Kasumi-1 (cell line): ENCODE measurements at regions not wholly inside any gene's neighbourhood (a gene's known extent, or its start where the extent isn't known, plus 50 kb on each side); places are given as distances from the start of the nearest gene placed in this dataset.
"Not testable (repeated sequence)": the region's sequence is repeated elsewhere in the genome, so short reads cannot be mapped to it uniquely, and the experiment has no call there.

ENCODE experiments used
- DNase-seq, 2 experiments: peaks; one replicate each; lab custom pipeline; 2025; lab: John Stamatoyannopoulos, UW

DNA sequence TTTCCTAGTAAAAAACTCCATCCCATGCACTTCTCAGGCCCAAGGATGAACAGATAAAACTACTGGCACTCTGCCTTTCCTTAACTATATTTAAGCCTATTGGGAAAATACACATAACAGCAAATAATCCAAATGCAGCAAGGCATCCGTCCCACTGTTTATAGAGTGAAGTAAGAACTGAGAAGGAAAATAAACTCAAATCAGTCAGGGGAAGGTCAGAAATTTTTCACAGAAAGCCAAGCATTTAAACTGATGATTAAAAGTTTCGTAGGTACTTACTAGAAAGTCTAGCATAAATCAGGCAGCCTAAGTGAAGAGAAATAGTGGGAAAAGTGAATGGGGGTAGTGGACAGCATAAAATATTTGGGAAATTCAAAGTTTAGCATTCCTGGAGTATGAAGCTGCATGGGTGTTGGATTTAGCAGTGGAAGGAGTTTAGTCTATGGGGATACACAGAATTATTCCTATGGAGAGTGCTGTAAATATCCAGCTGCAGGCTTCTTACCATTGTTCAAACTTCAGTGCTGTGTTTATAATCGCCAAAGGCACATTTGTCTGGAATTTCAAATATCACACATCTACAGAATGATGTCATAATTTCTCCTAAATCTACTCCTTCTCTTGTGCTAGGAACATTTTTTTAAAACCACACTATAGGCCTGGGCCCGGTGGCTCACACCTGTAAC lies 1131.0 kb upstream of the GOT2 start:
- no peak for DNase-seq

DNA sequence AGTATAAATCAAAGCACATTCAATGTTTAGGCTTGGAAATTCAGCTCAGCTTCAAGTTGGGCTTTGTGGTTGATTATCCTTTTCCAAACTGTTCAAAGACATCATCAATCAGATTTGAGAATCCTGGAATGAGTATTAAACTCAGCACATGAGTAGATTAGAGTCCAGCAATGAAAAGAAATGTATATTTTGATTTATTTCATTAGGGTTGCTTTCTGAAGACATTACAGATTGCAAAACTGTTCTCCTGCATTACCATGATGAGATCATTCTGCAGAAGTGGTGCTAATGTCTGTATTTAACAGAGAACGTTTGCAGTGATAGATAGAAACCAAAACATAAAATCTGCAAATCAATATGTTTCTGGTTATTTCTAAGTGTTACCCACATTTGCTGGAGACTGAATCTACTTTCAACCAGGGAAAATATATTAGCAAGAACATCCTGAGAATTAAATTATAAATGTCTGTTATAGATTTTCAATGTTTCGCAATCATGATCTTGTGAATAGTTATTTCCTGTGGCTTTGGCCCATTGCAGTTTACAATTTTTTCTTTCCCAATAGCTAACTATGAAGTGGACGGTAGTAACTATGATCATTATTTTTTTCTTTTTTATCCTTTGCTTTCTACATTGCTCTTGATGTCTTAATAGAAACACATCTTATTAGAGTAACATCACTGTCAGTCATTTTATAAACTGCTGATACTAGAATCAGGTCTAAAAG lies 1125.7 kb upstream of the GOT2 start:
- no peak for DNase-seq

DNA sequence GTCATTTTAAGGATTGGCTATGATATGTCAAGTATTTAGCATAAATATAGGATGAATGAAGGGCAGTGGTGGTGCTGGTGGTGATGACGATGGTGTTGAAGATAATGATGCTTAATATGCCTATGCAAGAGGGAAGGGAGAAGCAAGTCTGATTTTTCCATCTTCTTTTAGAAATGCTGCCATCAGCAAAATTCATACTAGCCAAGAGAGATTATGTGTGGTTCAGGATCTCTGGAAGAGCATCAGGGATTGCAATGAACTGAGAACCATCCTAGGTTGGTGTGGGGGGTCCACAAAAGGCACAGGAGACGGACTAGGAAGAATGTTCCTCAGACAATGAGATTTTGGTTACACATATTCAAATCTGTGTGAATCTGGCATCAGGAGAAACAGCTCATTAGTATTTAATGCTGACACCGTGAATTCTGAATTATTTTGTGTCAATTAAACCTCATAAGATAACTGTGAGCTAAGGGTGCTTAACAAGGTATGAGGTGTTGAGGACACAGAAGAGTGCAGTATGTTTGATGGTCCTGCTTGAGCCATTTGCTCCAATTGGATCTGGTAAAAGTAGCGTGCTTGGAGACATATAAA lies 1120.8 kb upstream of the GOT2 start:
- no peak for DNase-seq

DNA sequence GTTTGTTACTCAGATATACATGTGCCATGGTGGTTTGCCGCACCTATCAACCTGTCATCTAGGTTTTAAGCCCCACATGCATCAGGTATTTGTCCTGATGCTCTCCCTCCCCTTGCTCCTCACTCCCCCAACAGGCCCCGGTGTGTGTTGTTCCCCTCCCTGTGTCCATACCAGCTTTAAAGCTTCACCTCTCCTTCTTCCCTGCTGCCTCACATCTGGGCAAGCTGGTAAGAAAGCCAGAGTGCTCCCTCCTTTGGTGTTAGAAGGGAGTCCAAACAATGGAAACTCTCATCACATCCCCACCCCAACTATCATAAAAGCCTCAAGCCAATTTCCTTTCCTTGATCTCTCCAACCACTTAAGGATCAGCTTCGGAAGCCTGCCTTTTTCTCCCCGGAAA lies 1115.6 kb upstream of the GOT2 start:
- no peak for DNase-seq

DNA sequence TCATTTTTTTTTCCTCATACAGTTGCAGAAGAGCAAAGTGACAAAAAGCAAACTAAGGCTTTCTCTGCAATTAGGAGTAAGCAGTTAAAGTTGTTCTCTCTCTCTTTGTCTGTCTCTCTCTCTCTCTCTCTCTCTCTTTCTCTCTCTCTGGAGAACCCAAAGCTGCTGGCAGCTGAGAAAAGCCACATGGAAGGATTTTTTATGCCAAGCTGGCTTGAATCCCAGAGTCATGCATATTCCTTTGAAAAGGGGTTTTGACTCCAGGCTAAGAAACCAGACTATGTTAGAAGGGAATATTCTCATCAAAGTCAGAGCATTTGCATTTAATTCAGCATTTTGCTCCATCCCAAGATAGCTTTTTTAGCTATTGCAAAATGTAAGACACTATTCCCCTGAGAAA lies 1114.2 kb upstream of the GOT2 start:
- no peak for DNase-seq

DNA sequence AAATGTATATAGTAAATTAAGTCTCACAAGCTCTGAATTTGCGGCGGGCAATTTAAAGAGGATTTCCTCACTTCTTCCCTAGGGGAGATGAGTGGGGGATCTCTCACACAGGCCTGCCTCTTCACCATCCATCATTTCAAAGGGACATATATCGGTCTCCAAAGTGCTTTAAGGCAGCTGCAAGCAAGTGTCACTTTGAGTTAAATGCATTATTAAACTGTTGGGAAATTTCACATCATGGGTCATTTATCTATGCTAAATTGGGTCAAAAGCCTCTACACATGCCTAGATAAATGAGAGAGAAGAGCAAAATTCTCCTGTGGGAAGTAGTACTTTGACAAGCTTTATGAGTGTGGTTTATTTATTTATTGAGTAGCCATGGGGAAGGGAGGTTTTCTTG lies 1106.1 kb upstream of the GOT2 start:
- no peak for DNase-seq

DNA sequence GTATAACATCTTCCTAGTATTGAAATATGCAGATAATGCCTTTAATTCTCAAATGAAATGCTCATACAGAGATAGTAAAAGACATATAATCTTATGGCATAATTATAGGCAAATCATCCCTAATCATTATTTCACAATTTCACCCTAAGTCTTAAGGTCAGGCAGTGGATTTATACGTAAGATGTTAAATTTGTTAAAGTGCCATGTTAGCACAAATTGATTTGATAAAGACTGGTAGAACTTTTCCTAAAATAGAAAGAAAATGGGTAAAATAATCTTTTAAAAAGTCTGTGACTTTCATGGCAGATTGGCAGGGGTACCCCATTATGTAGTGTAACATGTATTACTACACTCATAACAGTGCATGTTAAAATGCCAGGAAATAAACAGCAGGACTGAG lies 1092.7 kb upstream of the GOT2 start:
- no peak for DNase-seq

DNA sequence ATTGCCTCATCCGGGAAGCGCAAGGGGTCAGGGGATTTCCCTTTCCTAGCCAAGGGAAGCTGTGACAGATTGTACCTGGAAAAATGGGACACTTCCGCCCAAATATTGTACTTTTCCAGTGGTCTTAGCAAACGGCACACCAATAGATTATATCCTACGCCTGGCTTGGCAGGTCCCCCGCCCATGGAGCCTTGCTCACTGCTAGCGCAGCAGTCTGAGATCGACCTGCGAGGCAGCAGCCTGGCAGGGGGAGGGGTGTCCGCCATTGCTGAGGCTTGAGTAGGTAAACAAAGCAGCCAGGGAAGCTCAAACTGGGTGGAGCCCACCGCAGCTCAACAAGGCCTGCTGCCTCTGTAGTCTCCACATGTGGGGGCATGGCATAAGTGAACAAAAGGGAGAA lies 1075.4 kb upstream of the GOT2 start:
- DNase-seq = not testable (repeated sequence)

DNA sequence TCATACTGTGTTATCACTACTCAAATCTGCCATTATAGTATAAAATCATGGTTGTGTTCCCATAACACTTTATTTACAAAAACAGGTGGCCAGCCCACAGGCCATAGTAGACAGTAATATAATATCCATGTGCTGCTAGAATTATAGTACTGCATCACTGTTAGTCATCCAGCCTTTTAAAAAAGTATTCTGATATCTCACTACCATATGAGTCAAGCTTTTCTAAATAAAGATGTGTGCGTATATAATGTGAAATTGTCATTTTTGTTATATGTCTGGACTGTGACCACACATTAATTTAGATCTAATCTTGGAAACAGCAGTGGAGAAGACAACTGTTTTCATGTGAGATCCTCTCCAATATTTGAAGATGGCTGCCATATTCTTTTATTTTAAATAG lies 1049.1 kb upstream of the GOT2 start:
- DNase-seq = no peak

DNA sequence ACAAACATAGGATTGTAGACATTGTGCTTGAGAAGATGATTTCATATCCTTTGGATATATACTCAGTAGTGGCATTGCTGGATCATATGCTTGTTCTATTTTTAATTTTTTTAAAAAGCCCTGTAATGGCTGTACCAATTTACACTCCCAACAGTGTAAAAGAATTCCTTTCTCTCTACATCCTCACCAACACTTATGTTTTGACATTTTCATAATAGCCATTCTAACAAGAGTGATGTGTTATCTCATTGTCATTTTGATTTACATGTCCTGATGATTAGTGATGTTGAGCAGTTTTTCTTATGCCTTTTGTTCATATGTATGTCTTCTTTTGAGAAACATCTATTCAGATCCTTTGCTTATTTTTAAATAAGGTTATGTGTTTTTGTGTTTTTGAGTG lies 1039.2 kb upstream of the GOT2 start:
- no peak for DNase-seq

DNA sequence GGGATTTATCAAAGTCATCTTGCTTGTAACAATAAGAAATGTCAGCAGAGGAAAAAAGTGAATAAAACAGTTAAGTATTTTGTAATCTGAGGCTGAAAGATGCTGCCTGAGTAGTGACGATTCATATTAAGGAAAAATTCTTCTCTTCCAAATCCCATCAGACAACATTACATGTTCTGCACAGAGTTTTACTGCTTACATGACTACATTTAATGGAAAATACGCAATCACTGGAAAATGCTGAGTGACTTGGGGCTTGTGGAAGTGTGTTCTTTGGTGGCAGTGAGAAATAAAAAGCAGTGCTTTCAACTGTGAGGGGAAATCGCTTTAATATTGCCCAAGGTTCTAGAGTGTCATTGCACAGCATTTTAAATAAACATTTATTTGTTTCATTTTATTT lies 1025.2 kb upstream of the GOT2 start:
- no peak for DNase-seq

DNA sequence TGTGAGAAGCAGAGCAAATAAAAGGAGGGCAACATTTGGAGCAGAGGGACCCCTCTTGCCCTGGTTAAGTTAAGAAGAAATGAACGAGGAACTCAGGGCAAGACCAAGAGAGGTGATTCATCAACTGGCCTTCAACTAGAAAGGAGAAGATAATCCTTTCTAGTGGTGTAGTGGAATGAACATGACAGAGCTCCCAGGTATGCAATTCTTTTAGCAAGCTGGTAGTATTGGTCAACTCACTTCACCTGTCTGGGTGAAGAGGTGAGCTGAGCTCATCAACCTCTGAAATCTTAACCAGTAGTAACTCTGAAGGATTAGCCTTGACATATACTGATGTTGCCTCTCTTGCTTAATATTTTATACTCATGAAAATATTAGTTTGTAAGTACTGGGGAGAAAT lies 1024.7 kb upstream of the GOT2 start:
- no peak for DNase-seq

DNA sequence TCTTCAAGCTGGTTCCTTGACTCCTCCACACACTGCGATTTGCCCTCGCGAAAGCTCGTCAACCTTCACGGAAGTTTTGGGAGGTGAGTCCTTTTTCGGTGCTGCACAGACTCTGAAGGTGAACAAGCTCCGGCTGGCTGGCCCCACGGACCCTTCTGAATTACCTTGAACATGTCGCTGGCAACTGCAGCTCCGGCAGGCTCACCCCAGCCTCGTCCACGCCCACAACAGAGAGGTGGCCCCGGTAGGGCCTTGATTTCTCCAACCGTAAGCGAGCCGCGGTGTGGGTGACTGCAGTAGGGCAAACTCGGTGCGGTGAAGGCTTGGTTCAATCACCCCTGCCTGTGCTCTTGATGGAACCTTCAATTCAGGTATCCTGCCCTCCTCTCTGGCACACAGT lies 1020.7 kb upstream of the GOT2 start:
- DNase-seq = no peak

DNA sequence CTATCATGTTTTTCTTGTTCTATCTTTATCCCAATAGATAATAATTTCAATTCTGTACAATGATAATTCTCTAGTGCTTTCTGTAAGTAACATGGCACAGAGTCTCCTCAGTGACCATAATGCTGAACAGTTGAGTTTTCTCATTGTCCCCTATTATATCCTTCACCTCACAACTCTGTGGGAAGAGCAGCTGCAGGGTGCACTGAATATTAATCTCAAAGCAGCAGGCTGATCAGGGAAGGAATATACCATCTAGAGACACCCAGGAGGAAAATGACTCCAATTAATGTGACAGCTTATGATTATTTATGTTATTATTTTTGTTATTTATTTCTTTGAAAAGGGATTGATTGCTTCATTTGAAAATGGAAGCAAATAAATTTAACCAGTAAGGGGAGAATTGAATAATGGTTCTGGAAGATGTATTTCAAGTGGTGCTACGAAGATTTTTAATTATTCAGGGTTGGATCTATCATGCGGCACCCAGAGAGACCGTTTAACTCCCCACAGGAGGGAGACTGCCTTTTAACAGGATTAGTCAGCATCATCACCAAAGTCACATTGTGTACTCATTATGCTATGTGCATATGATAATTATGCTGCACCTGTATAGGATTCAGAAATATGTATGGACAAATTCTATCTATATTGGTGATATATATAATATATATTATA lies 1015.7 kb upstream of the GOT2 start:
- DNase-seq = no peak

DNA sequence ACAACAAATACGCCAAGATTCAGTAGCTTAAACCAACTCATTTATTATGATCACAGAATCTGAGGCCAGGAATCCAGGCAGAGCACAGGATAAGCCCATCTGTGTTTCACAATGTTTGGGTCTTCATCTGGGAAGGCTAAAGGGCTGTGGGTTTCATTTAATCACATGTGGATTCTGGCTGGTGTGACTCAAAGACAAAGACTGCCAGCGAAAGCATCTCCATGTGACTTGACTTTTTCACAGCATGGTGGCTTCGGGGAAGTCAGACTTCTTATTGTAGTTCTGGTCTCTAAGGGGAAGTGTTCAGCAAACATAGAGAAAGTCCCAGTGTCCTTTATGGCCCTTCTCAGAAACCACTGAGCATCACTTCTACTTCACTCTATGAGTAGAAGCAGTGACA lies 1014.4 kb upstream of the GOT2 start:
- no peak for DNase-seq

DNA sequence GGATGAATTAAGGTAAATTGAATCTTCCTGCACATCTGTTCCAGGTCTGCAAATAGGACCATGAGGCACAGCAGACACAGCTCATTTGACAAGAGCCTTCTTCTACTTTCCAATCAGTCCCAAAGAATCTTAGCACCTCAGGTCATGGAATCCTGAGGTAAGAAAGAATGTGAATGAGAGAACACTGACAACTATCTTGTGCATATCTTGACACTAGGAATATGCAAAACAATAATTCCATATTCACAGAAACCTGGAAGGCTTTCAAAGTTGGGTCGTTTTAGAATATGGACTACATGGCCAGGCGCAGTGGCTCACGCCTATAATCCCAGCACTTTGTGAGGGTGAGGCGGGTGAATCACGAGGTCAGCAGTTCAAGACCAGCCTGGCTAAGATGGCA lies 1009.4 kb upstream of the GOT2 start:
- no peak for DNase-seq

DNA sequence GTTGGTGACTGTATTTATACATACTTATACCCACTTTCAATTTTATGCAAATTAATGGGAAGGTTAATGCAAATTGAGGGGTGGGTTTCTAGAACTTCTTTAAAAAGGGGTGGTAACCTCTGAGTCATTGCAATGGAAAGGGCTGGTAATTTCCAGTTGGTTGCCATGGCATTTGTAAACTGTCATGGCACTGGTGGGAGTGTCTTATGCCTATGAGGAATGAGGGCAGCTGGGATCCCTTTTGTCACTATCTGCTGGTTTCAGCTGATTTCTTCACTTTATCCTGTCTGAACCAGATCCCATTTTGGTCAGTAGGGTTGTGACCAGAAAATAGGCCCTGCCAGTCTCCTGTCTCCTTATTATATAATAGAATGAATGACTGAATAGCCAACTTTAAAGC lies 1006.7 kb upstream of the GOT2 start:
- DNase-seq = no peak

DNA sequence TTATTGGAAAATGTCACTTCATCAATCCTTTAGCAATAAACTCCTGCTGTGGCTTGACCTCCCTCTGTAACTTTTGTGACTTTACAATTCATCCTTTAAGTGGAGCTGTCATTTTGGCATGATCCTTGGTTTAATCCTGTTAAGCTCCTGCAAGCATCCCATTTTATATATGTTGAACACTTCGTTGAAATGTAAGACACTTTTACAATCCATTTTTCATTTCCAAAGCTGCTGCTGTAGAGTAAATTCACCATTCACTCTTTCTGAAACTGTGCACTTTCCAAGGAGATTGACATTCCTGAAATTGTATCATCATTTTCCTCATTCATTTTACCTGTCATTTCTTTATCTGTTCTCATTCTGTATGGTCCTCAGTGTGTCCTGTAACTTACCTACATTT lies 1003.2 kb upstream of the GOT2 start:
- DNase-seq = no peak

DNA sequence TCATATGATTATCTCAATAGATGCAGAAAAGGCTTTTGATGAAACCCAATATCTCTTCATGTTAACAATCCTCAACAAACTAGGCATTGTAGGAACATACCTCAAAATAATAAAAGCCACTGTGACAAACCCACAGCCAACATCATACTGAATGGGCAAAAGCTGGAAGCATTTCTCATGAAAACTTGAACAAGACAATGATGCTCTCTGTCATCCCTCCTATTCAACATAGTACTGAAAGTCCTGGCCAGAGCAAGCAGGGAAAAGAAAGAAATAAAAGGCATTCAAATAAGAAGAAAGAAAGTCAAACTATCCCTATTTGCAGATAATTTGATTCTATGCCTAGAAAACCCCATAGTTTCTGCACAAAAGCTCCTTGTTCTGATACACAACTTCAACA lies 999.2 kb upstream of the GOT2 start:
- DNase-seq = no peak

DNA sequence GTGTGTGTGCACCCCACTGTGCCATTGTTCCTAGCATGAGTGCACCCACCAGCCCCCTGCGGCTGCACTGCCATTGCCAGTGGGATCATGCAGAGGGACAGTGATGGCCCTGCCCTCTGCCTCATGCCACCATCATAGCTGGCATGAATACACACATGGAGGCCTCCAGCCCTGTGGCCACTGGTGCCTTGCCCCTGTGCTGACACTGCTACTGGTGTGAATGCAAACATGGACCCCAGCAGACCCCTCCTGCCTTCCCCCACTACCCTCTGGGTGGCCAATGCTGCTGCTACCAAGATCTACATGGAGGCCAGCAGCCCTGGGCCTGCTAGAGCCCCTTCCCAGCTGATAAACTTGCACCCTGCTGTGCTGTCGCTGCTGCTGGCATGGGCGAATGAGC lies 995.5 kb upstream of the GOT2 start:
- DNase-seq = no peak

DNA sequence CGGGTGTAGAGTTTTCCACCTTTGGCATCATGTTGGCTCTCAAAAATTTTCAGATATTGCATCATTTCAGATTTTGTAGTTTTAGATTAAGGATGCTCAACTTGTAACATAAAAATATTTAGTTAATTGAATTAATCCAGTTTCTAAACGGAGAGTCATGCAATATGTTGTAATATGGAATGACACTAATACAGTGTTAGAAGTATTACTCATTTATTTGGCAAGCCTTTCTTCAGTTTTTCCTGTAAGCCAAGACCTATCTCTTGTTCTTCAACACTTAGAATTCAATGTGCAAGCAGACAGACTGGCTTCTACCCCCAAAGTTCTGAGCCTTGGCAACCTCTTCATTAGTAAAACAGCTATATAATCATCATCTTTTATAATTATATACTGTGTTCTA lies 985.0 kb upstream of the GOT2 start:
- DNase-seq = no peak

DNA sequence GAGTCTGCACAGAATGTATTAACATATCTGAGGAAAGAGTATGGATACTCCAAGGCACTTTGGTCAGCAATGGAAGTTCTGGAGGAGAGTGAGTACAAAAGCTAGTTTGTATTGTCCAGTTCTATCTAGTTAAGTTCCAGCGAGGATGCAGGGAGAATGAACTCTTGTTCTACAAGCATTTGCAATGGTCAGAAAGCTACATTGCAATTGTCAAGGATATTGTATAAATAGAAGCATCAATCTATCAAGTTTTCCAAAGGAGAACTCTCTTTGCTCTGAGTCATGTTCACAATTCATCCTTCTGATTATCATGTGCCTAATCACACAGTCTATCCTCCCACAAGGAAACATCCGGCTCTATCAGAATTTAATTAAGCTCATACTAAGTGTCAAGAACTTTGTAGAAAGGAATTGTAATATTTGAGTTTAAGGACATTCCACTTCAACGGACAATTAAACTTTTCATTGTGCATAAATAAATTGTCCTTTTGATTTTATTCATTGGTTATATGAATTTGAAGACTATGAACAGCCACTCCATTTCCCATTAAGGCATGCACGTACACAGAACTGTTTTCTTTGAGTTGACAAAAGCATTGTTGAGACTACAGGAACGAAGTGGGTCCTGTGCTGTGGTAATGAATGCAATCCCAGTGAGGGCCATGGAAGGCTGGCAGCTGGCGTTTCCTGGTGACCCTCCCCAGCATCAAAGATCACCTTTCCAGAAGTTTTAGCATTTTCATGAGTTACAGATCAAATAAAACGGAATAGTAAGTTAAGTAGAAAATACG lies 973.5 kb upstream of the GOT2 start:
- no peak for DNase-seq
